Transverse colon (tissue), 4 donors: ENCODE measurements at regions not wholly inside any gene's neighbourhood (a gene's known extent, or its start where the extent isn't known, plus 50 kb on each side); places are given as distances from the start of the nearest gene placed in this dataset.

ENCODE experiments used
- DNase-seq: peaks from one replicate; pipeline ENCODE4 v3.0.0-alpha.2; 2019
- H3K27ac ChIP-seq, 4 donors: fragments of 200-600 bp; sonication (generic); 2 replicates each; pipeline ENCODE4 v1.5.1; 2016 to 2018; ENCODE audit warnings: inconsistent platforms in 4 of 4
- H3K27me3 ChIP-seq: fragments of 200-600 bp; sonication (generic); 2 replicates; pipeline ENCODE4 v1.5.1; 2017; ENCODE audit warnings: inconsistent platforms
- H3K36me3 ChIP-seq, 4 donors: fragments of 200-600 bp; sonication (generic); 2 replicates each; pipeline ENCODE4 v1.5.1; 2017 to 2019; ENCODE audit warnings: inconsistent platforms in 4 of 4
- H3K4me1 ChIP-seq, 4 donors: fragments of 200-600 bp; sonication (generic); 2 replicates each; pipeline ENCODE4 v1.5.1; 2017 to 2020; ENCODE audit warnings: inconsistent platforms in 4 of 4
- H3K4me3 ChIP-seq, 4 donors: fragments of 200-600 bp; sonication (generic); 1 replicate in 1 of 4; 2 replicates in 3 of 4; pipeline versions ENCODE4 v1.5.1 to v1.6.1; 2017 to 2019; ENCODE audit warnings: inconsistent platforms in 4 of 4
- H3K9me3 ChIP-seq, 2 donors: fragments of 200-600 bp; sonication (generic); 2 replicates each; pipeline ENCODE4 v1.5.1; 2017 to 2019; ENCODE audit warnings: inconsistent platforms in 2 of 2
- EP300 ChIP-seq: sonication (generic); formaldehyde crosslinking; IDR thresholded peaks from one replicate; pipeline ENCODE4 v1.6.1; 2017; ENCODE audit warnings: antibody characterized with exemption, low read depth
- POLR2A ChIP-seq: fragments of 450-650 bp; IDR thresholded peaks from one replicate; pipeline ENCODE4 v1.6.1; 2016; ENCODE audit warnings: antibody characterized with exemption, mild to moderate bottlenecking, moderate library complexity
- POLR2AphosphoS5 ChIP-seq, 3 donors: sonication (generic); formaldehyde crosslinking; IDR thresholded peaks; one replicate each; pipeline ENCODE4 v1.6.1; 2016; ENCODE audit warnings: antibody characterized with exemption in 3 of 3
- WGBS, 2 donors: methylation state at CpG; one replicate each; pipeline ENCODE4 v1.1.5; 2018; ENCODE audit warnings: low coverage in 1 of 2; 5-methylcytosine and 5-hydroxymethylcytosine counted together
- in situ Hi-C, 4 donors: fragments of 200-750 bp; cut with MboI; loops; one replicate each; pipeline versions ENCODE4 v1.15.0 to v1.15.1; 2017; ENCODE audit warnings: low sequenced_read_pairs in 3 of 4, low pct_ligation_motif_present in 1 of 4, low pct_unique_long_range_greater_than_20kb in 1 of 4
- intact Hi-C: fragments of 100-400 bp; cut with DNase I; formaldehyde crosslinking; loops from one replicate; pipeline ENCODE4 v1.15.1; 2023; ENCODE audit warnings: low total_unique reads
- TF ChIP-seq, protein P1 (sequence below), 5 experiments: fragments of 200-600 bp in 3 of 5; fragments of 450-650 bp in 2 of 5; sonication (generic) in 3 of 5; IDR thresholded peaks; 1 replicate in 2 of 5; 2 replicates in 3 of 5; pipeline ENCODE4 v1.5.1; 2016 to 2017; ENCODE audit warnings: antibody characterized with exemption in 5 of 5, inconsistent platforms in 3 of 5, mild to moderate bottlenecking in 2 of 5, moderate library complexity in 1 of 5

- no CpG with 5 or more reads among the region's 1 CpG for WGBS, 2 donors
- no peaks in the 10 kb centered on the region for H3K36me3 ChIP-seq
- H3K4me3 ChIP-seq = no peak overlapping the region
- H3K4me1 ChIP-seq = no peaks in the 10 kb centered on the region
- in situ Hi-C loops = no loop called here
- TF ChIP-seq, protein P1, sequence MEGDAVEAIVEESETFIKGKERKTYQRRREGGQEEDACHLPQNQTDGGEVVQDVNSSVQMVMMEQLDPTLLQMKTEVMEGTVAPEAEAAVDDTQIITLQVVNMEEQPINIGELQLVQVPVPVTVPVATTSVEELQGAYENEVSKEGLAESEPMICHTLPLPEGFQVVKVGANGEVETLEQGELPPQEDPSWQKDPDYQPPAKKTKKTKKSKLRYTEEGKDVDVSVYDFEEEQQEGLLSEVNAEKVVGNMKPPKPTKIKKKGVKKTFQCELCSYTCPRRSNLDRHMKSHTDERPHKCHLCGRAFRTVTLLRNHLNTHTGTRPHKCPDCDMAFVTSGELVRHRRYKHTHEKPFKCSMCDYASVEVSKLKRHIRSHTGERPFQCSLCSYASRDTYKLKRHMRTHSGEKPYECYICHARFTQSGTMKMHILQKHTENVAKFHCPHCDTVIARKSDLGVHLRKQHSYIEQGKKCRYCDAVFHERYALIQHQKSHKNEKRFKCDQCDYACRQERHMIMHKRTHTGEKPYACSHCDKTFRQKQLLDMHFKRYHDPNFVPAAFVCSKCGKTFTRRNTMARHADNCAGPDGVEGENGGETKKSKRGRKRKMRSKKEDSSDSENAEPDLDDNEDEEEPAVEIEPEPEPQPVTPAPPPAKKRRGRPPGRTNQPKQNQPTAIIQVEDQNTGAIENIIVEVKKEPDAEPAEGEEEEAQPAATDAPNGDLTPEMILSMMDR (IDR thresholded peaks at IDR 0.05) = no peak
- TF ChIP-seq POLR2A = no peak
- no peak for TF ChIP-seq EP300
- no peak for TF ChIP-seq POLR2AphosphoS5 (IDR thresholded peaks at IDR 0.05)
- DNase-seq = no peak
- H3K9me3 ChIP-seq = no peaks in the 10 kb centered on the region
- H3K27me3 ChIP-seq = no peaks in the 10 kb centered on the region
- intact Hi-C loops = no loop called here
- no peak overlapping the region for H3K27ac ChIP-seq
Observed at GRCh38 chrY:15404551-15404950, 880.2 kb downstream of the NLGN4Y start.

GRCh38 chrY:15415165-15415564 is 890.8 kb downstream of the NLGN4Y start:
- no peak for DNase-seq
- Histone ChIP-seq H3K9me3 (no peaks in the 10 kb centered on the region), H3K27ac (no peak overlapping the region), H3K4me3 (no peak overlapping the region), H3K36me3 (no peaks in the 10 kb centered on the region), H3K4me1 (no peaks in the 10 kb centered on the region), H3K27me3 (no peaks in the 10 kb centered on the region)
- no CpG with 5 or more reads among the region's 1 CpG for WGBS, 2 donors
- in situ Hi-C loops (no loop called here), intact Hi-C loops (no loop called here)
- TF ChIP-seq EP300 (no peak), POLR2A (no peak), POLR2AphosphoS5 (IDR thresholded peaks at IDR 0.05) (no peak)
- TF ChIP-seq, protein P1 (IDR thresholded peaks at IDR 0.05) = no peak

GRCh38 chrY:15418613-15419012 is 894.3 kb downstream of the NLGN4Y start:
- H3K27ac ChIP-seq = no peak overlapping the region
- H3K27me3 ChIP-seq = no peaks in the 10 kb centered on the region
- TF ChIP-seq, protein P1 (IDR thresholded peaks at IDR 0.05) = no peak
- TF ChIP-seq POLR2A (no peak), EP300 (no peak), POLR2AphosphoS5 (IDR thresholded peaks at IDR 0.05) (no peak)
- no peak for DNase-seq
- H3K9me3 ChIP-seq = no peaks in the 10 kb centered on the region
- no peaks in the 10 kb centered on the region for H3K36me3 ChIP-seq
- intact Hi-C loops = no loop called here
- H3K4me3 ChIP-seq = no peak overlapping the region
- H3K4me1 ChIP-seq = no peaks in the 10 kb centered on the region
- in situ Hi-C loops = no loop called here

DNA sequence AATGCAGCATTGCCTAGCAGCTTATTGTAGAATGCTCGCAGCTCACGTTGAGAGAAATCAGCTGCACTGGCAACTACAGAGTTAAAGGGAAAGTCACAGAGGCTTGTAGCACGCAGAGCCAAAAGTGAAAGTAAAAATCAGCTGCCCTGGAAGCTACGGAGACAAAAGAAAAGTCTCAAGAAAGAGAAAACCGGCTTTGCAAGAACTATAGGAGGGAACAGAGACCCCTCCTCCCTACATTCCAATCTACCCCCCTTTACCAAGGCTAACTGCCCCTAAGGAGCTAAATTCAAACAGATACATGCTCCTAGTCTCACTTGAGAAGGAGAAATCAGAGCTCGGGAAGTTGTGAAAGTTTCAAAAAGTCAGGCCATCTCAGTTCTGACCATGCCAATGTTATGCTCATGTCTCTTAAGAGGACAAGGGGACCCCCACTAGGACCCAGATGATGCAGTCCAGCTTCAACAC is 900.4 kb downstream of the NLGN4Y start:
- H3K4me3 ChIP-seq = peak overlapping the region in 2 of 4 donors; percentile 22 to 51
- in situ Hi-C loops (no loop called here), intact Hi-C loops (no loop called here)
- no peak for TF ChIP-seq EP300
- TF ChIP-seq, protein P1 (IDR thresholded peaks at IDR 0.05) = no peak
- no peak for TF ChIP-seq POLR2AphosphoS5 (IDR thresholded peaks at IDR 0.05)
- TF ChIP-seq POLR2A = no peak
- H3K27ac ChIP-seq = peak overlapping the region in 2 of 4 donors; percentile 73 to 83
- 0% methylated on average over 3 of the region's 6 CpGs; no CpG with 5 or more reads in 1 of the 2 donors for WGBS, 2 donors
- no peaks in the 10 kb centered on the region for H3K36me3 ChIP-seq
- no peak for DNase-seq
- no peaks in the 10 kb centered on the region for H3K27me3 ChIP-seq
- peaks cover 0 to 10% (median 0%) of the 10 kb centered on the region in 4 donors for H3K4me1 ChIP-seq
- no peaks in the 10 kb centered on the region for H3K9me3 ChIP-seq
